ENCODE measurements at regions not wholly inside any gene's neighbourhood (a gene's known extent, or its start where the extent isn't known, plus 50 kb on each side); places are given as distances from the start of the nearest gene placed in this dataset.

DNA sequence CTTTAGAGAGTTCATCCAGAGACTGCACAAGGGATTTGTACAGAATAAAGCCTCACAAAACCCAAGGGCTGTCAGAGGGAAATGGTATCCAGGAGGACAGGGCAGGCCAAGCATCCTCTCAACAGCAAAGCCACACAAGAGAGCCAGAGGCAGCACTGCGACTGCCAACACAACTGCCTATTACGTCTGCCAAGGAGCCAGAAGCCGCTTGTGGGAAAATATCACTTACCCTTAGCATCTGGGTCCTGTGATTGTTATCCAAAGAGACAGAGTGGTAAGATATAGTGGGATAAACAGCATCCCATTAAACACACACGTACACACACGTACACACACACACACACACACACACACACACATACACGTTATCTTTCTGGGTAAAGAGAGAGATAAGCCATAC is 618.3 kb upstream of the AGTR1 start:
- TF ChIP-seq CTCF (IDR thresholded peaks at IDR 0.05): no peak
- no peak for TF ChIP-seq EP300 (IDR thresholded peaks at IDR 0.05)
- TF ChIP-seq POLR2A (IDR thresholded peaks at IDR 0.05): no peak
